GM18858 (cell line): ENCODE measurements at regions not wholly inside any gene's neighbourhood (a gene's known extent, or its start where the extent isn't known, plus 50 kb on each side); places are given as distances from the start of the nearest gene placed in this dataset.
"Not testable (repeated sequence)": the region's sequence is repeated elsewhere in the genome, so short reads cannot be mapped to it uniquely, and the experiment has no call there.

Experiments used
- ATAC-seq: cut with Tn5 transposase; IDR thresholded peaks from one replicate; pipeline ENCODE4 v1.9.1; 2021; ENCODE audit not compliant: unreplicated experiment

DNA sequence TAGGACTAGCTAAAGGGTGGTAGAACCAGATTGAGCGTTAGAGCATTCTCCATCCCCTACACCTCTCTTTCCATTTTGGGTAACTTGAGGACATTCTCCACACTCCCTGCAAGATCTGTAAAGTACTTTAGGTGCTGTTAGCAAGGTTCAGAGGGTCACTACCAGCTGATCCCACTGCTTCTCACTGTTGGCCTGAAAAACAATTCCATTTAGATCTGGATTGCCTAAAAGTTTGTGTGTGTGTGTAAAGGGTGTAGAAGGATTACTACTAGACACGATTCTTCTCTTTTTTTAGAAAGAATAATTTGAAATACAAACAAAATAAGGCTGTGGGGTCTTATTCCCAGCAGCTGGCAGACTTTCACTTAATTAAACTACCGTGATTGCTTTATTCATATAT, 95.1 kb upstream of the TMEM178A start:
- ATAC-seq = no peak

DNA sequence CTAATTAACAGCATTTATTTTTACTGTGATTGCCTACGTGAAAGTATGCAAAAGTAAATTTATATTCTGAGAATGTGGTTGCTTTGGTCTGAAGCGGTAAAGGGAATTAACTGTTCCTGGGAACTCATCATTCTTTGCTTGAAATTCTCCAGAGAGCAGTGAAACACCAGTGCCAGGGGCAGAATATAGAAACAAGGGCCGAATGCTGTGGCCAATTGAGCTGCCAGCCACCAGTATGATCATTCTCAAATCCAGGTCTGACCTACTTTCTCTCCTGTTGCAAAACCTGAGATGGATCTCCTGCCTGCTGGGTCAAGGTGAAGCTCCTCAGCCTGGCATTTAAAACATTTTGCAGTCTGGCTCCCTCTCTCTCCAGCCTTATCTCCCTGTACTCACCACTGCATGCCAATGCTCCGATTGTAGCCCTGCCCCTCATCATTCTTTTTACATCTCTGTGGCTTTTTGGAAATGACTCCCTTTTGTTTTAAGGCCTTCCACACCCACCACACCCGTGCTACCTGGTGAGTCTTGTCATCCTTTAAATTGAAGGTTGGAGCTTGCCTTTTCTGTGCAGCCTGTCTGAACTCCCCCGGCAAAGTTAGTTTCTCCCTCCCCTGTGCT, 94.5 kb upstream of the TMEM178A start:
- ATAC-seq = no peak

DNA sequence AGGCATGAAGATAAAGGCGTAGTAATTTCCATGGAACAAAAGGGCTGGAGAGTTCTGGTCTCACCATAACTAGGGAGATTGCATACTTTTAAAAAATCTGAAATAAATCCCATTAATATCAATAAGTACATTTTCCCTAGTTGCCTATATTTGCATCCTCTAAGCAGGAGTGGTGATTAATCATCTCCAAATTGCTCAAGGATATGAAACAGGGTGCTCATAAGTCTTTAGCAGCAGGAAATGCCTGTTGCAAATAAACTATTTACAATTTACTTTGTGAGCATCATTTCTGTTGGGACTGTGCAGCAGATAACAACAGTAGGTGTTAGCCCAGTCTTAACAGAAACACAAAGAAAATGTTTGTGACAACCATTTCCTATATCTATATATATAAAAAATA, 92.4 kb upstream of the TMEM178A start:
- no peak for ATAC-seq

GRCh38 chr2:39581866-39582265, 83.9 kb upstream of the TMEM178A start:
- no peak for ATAC-seq

DNA sequence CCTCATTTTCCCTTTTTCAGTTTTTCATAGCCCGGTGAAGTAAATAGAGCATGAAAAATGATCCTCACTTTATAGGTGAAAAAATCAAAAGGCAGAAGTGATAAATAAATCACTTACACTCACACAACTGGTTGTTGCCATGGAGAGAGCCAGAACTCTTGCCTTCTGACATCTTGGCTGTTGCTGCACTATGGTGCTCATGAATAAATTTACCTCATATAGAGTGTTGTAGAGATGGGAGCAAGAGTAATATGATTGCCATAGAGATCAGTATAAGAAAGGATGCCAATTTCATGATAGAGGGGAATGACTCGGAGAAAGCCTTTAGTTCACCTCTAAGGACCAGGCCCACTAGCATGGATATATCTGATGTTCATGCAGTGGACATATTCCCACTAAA, 82.5 kb upstream of the TMEM178A start:
- no peak for ATAC-seq

- no peak for ATAC-seq
Observed at GRCh38 chr2:39583781-39584180, 81.9 kb upstream of the TMEM178A start.

DNA sequence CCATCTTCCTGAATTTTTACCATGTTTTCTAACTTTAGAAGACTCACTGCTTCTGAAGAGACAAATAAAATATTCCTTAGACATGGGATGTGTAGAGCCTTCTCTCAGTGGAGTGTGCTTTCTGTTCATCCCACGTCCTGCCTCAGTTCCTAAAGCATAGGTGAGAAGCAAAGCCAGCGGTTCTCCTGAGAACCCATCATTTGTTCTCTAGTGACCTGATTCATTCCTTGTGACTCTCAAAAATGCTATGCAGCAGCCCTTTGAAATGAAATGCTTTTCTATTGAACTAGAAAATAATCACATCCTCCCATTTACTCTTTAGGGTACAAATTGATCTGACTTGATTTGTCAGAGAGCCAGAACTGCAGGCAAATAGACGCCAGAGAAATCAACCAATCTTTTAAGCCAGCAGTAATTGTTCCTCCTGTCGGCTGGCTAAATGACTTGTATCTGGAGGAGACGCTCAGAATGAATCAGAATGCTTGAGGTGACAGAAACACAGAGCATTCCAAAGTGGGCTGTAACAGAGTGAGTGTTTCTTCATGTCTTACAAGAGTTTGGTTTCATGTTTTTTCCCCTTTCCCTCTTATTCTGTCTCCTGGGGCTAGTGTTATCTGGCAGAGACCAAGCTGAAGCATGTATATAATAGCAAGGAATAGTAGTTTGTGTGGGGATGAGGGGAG, 81.3 kb upstream of the TMEM178A start:
- ATAC-seq = no peak

GRCh38 chr2:39585531-39585930, 80.2 kb upstream of the TMEM178A start:
- not testable (repeated sequence) for ATAC-seq

DNA sequence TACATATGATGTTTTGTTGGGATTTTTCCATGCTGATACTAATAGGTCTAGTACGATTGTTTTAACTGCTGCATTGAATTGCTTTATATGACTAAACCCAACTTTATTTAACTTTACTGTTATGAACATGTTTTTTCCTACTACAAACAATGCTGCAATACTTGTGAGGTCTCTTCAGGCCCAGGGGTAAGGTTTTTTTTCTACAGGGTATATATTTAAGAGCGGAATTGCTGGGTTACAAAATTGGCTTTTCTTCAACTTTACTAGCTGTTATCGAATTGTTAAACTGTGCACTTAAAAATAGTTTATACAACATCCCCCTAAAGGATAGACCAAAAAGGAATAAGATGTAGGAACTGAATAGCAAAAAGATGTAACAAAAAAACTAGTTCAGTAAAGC, 78.5 kb upstream of the TMEM178A start:
- ATAC-seq = no peak

GRCh38 chr2:39587641-39588040, 78.1 kb upstream of the TMEM178A start:
- no peak for ATAC-seq

- ATAC-seq = no peak
Observed at GRCh38 chr2:39593439-39594393, 72.0 kb upstream of the TMEM178A start.

DNA sequence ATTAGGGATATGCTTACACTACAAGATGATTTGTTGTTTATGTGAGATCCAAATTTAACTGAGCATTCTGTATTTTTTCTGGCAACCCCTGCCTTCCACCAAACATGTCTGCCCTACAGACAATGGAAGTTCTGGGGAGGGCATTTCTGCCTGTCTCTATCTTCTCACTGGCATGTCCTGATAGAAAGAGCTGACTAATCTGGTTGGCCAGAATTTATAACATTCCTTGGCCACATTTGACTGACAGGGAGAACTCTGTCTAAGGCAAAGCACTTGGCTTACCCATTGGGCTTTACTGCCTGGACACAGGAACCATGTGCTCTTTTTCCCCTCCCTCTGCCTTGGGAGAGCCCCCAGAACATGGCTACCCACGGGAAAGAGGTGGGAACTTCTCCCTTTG, 70.6 kb upstream of the TMEM178A start:
- ATAC-seq = no peak

GRCh38 chr2:39597314-39597713, 68.4 kb upstream of the TMEM178A start:
- no peak for ATAC-seq

DNA sequence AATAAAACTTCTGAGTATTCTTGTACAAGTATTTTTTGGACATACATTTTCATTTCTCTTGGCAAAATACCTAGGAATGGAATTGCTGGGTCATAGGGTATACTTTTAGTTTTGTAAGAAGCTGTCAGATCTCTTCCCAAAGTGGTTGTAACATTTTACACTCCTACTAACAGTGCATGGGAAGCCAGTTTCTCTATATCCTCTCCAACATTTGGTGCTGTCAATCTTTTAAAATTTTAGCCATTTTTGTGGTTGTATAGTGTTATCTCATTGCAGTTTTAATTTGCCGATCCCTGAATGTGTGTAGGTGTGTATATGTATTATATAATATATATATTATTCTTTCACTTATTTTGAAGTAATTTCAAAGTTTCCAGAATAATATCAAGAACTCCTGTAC, 63.1 kb upstream of the TMEM178A start:
- ATAC-seq = no peak

DNA sequence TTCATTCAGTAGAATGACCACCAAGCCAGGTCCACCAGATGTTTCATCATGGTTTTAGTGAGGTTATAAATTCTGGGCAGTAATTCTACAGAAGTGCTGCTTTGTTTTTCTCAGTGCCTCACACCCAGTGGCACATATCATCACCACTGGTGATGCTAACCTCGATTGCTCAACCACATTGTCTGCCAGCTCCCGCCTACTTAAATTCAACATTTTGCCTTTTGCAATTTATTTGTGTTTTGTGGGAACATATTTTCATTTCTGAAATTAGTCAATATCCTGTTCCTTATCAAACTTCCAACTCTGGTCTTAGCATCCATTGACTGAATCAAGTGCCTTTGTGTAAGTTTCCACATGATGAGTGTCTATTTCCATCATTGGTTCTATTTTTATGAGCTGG, 62.3 kb upstream of the TMEM178A start:
- ATAC-seq = no peak

- ATAC-seq = no peak
Observed at GRCh38 chr2:39604866-39605265, 60.9 kb upstream of the TMEM178A start.

GRCh38 chr2:39606585-39606984, 59.1 kb upstream of the TMEM178A start:
- ATAC-seq = no peak

DNA sequence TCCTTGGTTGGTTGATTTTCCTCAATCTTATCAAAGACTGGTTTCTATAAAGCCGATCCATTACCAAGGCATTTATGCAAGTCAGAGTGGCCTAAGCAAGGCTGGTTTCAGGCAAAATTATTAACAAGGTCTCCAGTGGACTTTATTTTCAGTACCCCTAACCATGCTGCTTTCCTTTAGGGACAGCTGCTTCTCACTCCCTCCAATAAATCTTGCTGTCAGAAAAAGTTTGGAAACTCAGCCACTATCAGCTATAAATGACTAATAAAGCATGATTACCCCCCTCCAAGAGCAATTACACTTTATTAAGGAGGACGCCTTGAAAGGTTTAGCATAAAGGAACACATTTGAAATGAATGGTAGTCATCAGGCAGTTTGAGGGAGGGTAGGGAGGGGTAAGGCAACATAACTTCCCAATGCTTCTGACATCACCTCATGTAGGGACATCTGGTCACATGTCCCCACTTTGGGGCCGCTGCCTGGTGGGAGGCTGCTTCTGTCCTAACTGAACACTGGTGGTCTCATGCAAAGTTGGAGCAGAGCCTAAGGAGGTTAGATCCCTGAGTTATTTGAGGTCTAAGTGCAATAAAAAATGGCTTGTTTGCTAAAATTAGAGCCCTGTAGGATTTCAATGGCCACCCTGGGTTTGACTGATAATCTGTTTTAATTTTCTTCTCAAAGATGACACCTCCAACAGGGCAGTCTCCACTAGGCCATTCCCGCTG, 58.0 kb upstream of the TMEM178A start:
- no peak for ATAC-seq

- no peak for ATAC-seq
Observed at GRCh38 chr2:39608263-39608575, 57.5 kb upstream of the TMEM178A start.

DNA sequence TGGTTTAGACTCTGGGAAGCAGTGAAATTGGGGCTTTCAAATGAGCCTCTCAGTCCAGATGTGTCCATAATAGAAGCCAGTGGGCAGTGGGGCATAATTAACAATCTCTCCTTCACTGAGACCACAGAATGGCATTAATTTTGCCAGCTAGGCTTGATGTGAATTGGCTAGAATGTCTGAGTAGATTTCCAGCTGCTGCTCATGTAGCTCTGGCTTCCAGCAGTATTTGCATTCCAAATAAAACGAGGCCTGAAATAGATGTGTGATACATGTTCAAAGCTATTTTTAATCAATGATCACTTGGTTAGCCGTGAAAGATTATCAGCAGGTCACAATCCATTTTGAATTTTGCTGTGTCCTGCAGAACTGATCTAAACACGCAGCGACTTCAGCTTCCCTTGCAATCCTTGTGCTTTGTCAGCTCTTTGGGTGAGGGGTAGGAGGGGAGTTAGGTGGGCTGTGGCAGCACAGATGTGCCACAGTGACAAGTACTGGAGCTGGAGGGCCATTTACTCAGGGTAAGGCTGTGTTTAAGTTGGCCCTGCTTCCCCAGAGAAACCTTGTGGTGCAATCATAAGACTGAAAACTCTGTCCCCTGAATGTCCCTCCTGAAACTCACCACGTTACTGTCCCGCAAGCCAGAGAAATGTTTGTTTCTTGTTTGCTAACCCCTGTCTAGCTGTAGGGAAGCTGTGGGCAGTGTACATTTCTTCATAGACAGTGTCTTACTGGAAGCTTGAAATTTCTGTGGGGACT, 56.9 kb upstream of the TMEM178A start:
- ATAC-seq = no peak

GRCh38 chr2:39609917-39610316, 55.8 kb upstream of the TMEM178A start:
- no peak for ATAC-seq
